K562 (cell line): ENCODE measurements at regions not wholly inside any gene's neighbourhood (a gene's known extent, or its start where the extent isn't known, plus 50 kb on each side); places are given as distances from the start of the nearest gene placed in this dataset.

Experiments
- AFF4 ChIP-seq: sonication (generic); formaldehyde crosslinking; IDR thresholded peaks from 2 replicates; pipeline ENCODE4 v1.8.0; 2023; ENCODE audit warnings: mild to moderate bottlenecking, missing genetic modification reagents
- CTCF ChIP-seq, 3 experiments: IDR thresholded peaks in 2 of 3; conservative IDR thresholded peaks in 1 of 3; 2 replicates each; pipeline ENCODE4 v1.5.1; 2011 to 2012; ENCODE audit warnings: low read length in 3 of 3, mild to moderate bottlenecking in 3 of 3, control low read depth in 2 of 3, improper control_type of control experiment in 1 of 3, inconsistent platforms in 1 of 3, low read depth in 1 of 3, mixed read lengths in 1 of 3, moderate library complexity in 1 of 3; ENCODE audit not compliant: insufficient read depth in 2 of 3
- EP300 ChIP-seq: IDR thresholded peaks from 2 replicates; pipeline ENCODE4 v1.6.1; 2012; ENCODE audit warnings: low read length, improper control_type of control experiment
- HINFP ChIP-seq: fragments of 450-650 bp; conservative IDR thresholded peaks from 2 replicates; pipeline ENCODE4 v1.6.1; 2016; ENCODE audit warnings: missing genetic modification characterization, low read depth, mild to moderate bottlenecking, control low read depth, missing compliant biosample characterization
- NFXL1 ChIP-seq: fragments of 450-650 bp; formaldehyde crosslinking; IDR thresholded peaks from 2 replicates; pipeline ENCODE4 v1.4.0; 2021; ENCODE audit warnings: mild to moderate bottlenecking
- NR2C1 ChIP-seq, 2 experiments: fragments of 450-650 bp; IDR thresholded peaks; 2 replicates each; pipeline ENCODE4 v1.6.1; 2017; ENCODE audit warnings: mild to moderate bottlenecking in 2 of 2, antibody characterized with exemption in 1 of 2, inconsistent platforms in 1 of 2, missing compliant biosample characterization in 1 of 2, missing genetic modification characterization in 1 of 2
- POLR2AphosphoS2 ChIP-seq: IDR thresholded peaks from 2 replicates; pipeline ENCODE4 v1.6.1; 2012; ENCODE audit warnings: low read length, improper control_type of control experiment
- SIX5 ChIP-seq, 2 experiments: IDR thresholded peaks; 2 replicates each; pipeline ENCODE4 v1.6.1; 2011; ENCODE audit warnings: low read length in 2 of 2, borderline replicate concordance in 1 of 2, low read depth in 1 of 2, mild to moderate bottlenecking in 1 of 2, moderate library complexity in 1 of 2; ENCODE audit not compliant: insufficient read depth in 1 of 2
- ZBTB1 ChIP-seq: sonication (generic); formaldehyde crosslinking; IDR thresholded peaks from 2 replicates; pipeline ENCODE4 v1.8.1; 2023; ENCODE audit warnings: missing genetic modification reagents, low read depth, mild to moderate bottlenecking, borderline replicate concordance
- TF ChIP-seq, protein P1 (sequence below): sonication (generic); IDR thresholded peaks from 2 replicates; pipeline ENCODE4 v1.6.1; 2016

DNA sequence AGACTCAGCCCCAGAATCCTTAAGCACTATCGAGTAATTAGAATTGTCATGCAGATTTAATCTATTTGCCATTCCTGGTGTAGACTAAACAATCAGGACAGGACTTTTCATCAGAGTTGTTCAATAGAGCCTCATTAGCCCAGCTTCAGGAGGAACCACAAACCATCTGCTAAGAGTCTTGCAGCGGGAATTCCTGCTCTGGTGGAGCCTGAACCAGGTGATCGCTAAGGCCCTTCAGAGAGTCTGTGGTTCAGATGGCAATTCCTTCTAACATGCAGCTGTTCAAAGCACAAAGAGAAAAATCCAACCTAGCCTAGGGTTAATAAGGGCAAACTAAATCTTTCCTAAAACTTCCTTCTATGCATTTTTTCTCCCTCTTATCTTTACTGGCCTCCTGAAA lies 119.1 kb upstream of the CPEB2 start:
- TF ChIP-seq, protein P1, sequence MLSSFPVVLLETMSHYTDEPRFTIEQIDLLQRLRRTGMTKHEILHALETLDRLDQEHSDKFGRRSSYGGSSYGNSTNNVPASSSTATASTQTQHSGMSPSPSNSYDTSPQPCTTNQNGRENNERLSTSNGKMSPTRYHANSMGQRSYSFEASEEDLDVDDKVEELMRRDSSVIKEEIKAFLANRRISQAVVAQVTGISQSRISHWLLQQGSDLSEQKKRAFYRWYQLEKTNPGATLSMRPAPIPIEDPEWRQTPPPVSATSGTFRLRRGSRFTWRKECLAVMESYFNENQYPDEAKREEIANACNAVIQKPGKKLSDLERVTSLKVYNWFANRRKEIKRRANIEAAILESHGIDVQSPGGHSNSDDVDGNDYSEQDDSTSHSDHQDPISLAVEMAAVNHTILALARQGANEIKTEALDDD, result no peak
- no peak for TF ChIP-seq NR2C1 (IDR thresholded peaks at IDR 0.05)
- no peak for TF ChIP-seq NR2C1 (tag; IDR thresholded peaks at IDR 0.05)
- no peak for TF ChIP-seq SIX5 (IDR thresholded peaks at IDR 0.05; ENCODE audit: borderline replicate concordance in 1 of 2, insufficient read depth in 1 of 2, low read depth in 1 of 2, low read length in 2 of 2)
- no peak for TF ChIP-seq HINFP (tag)
- TF ChIP-seq NFXL1, result no peak
- TF ChIP-seq AFF4 (CRISPR knock-in tag), result no peak
- no peak for TF ChIP-seq POLR2AphosphoS2
- no peak for TF ChIP-seq EP300
- TF ChIP-seq CTCF (IDR thresholded peaks at IDR 0.05 in 2 of 3, conservative IDR thresholded peaks at IDR 0.05 in 1 of 3; ENCODE audit: insufficient read depth in 2 of 3, low read depth in 1 of 3, low read length in 3 of 3), result no peak
- TF ChIP-seq ZBTB1 (CRISPR knock-in tag), result no peak
